ENCODE measurements at regions not wholly inside any gene's neighbourhood (a gene's known extent, or its start where the extent isn't known, plus 50 kb on each side); places are given as distances from the start of the nearest gene placed in this dataset.
"Not testable (repeated sequence)": the region's sequence is repeated elsewhere in the genome, so short reads cannot be mapped to it uniquely, and the experiment has no call there.

GRCh38 chr2:16092861-16093638, 152.7 kb downstream of the MYCN start:
- Histone ChIP-seq H3K4me1 (ENCODE audit: control insufficient read depth in 1 of 2, low read depth in 2 of 2) (no peaks in the 10 kb centered on the region), H3K4me3 (no peak overlapping the region), H3K36me3 (no peaks in the 10 kb centered on the region), H3K9me3 (no peaks in the 10 kb centered on the region), H3K27ac (no peak overlapping the region), H3K27me3 (replicated peaks; ENCODE audit: insufficient read depth) (no peaks in the 10 kb centered on the region)
- TF ChIP-seq CTCF (IDR thresholded peaks at IDR 0.05) = no peak
- ATAC-seq (ENCODE audit: insufficient number of reproducible peaks, low FRiP score, low read depth) (no peak), DNase-seq (ENCODE audit: low spot score) (no peak)

DNA sequence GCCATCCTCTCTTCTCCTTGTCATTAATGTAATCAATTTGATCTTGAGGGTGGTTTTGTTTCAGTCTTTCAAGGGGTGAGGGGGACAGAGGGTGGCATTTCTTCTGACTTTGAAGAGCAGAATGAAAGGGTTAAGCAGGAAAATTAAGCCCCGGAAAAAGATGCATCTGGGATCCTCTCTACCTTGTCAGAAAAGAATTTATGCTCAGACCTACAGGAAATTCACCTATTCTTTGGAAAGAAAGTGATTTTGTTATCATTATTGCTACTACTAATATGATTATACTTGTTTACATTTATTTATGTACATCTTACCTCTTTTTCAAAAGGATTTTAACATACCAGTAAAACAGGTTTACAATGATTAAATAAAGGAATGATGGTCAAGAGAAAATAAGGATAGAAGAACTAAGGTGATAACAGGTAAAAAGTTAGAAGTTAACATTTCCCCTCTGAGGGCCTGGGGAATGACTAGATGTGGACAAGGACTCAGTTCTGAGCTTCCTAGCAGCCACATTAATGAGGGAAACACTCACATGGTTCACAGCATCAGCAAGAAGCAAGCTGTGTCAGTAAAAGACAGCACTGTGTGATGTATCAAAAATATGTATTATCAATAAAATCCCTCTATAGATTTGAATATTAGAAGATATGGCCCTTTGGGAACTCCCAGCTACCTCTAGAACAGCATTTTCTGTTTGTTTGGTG, 151.4 kb downstream of the MYCN start:
- no peaks in the 10 kb centered on the region for H3K27me3 ChIP-seq (replicated peaks; ENCODE audit: insufficient read depth)
- DNase-seq (ENCODE audit: low spot score) (no peak), ATAC-seq (ENCODE audit: insufficient number of reproducible peaks, low FRiP score, low read depth) (no peak)
- no peak for TF ChIP-seq CTCF (IDR thresholded peaks at IDR 0.05)
- H3K9me3 ChIP-seq = no peaks in the 10 kb centered on the region
- no peak overlapping the region for H3K27ac ChIP-seq
- no peaks in the 10 kb centered on the region for H3K36me3 ChIP-seq
- H3K4me1 ChIP-seq (ENCODE audit: control insufficient read depth in 1 of 2, low read depth in 2 of 2) = no peaks in the 10 kb centered on the region
- H3K4me3 ChIP-seq = no peak overlapping the region

- DNase-seq (ENCODE audit: low spot score) (no peak), ATAC-seq (ENCODE audit: insufficient number of reproducible peaks, low FRiP score, low read depth) (no peak)
- H3K9me3 ChIP-seq = no peaks in the 10 kb centered on the region
- H3K36me3 ChIP-seq = no peaks in the 10 kb centered on the region
- H3K4me1 ChIP-seq (ENCODE audit: control insufficient read depth in 1 of 2, low read depth in 2 of 2) = no peaks in the 10 kb centered on the region
- H3K27ac ChIP-seq = no peak overlapping the region
- H3K4me3 ChIP-seq = no peak overlapping the region
- H3K27me3 ChIP-seq (replicated peaks; ENCODE audit: insufficient read depth) = no peaks in the 10 kb centered on the region
- TF ChIP-seq CTCF (IDR thresholded peaks at IDR 0.05) = no peak
These were observed 150.6 kb downstream of the MYCN start for GRCh38 chr2:16090650-16091575.

DNA sequence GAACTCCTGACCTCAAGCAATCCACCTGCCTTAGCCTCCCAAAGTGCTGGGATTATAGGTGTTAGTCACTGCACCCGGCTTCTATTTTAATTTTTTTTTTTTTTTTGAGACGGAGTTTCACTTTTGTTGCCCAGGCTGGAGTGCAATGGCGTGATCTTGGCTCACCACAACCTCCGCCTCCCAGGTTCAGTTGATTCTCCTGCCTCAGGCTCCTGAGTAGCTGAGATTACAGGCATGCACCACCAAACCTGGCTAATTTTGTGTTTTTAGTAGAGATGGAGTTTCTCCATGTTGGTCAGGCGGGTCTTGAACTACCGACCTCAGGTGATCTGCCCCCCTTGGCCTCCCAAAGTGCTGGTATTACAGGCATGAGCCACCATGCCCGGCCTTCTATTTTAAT, 149.1 kb downstream of the MYCN start:
- H3K4me1 ChIP-seq (ENCODE audit: control insufficient read depth in 1 of 2, low read depth in 2 of 2); H3K36me3 ChIP-seq; DNase-seq (ENCODE audit: low spot score); H3K9me3 ChIP-seq; H3K27me3 ChIP-seq (replicated peaks; ENCODE audit: insufficient read depth); H3K27ac ChIP-seq; H3K4me3 ChIP-seq; ATAC-seq (ENCODE audit: insufficient number of reproducible peaks, low FRiP score, low read depth): not testable (repeated sequence)

DNA sequence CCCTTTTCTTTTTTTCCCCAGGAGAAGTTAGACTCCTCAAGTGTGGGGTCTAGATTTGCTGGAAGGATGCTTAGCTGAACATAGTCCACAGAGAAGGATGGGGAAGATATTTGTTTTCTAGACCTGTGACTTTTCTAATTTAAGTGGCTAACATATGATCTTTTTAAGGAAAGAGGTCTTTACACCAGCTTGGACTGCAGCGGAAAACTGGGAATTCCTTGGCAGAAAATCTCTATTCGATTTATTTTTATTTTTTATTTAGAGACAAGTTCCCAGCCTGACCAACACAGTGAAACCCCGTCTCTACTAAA, 148.4 kb downstream of the MYCN start:
- H3K4me1 ChIP-seq (ENCODE audit: control insufficient read depth in 1 of 2, low read depth in 2 of 2) = no peaks in the 10 kb centered on the region

More for the DNA sequence above, 148.4 kb downstream of the MYCN start:
- Histone ChIP-seq H3K9me3 (no peaks in the 10 kb centered on the region), H3K36me3 (no peaks in the 10 kb centered on the region), H3K4me3 (no peak overlapping the region), H3K27ac (no peak overlapping the region), H3K27me3 (replicated peaks; ENCODE audit: insufficient read depth) (no peaks in the 10 kb centered on the region)
- no peak for TF ChIP-seq CTCF (IDR thresholded peaks at IDR 0.05)
- ATAC-seq (ENCODE audit: insufficient number of reproducible peaks, low FRiP score, low read depth) (no peak), DNase-seq (ENCODE audit: low spot score) (no peak)
